ENCODE measurements at regions not wholly inside any gene's neighbourhood (a gene's known extent, or its start where the extent isn't known, plus 50 kb on each side); places are given as distances from the start of the nearest gene placed in this dataset.
"Not testable (repeated sequence)": the region's sequence is repeated elsewhere in the genome, so short reads cannot be mapped to it uniquely, and the experiment has no call there.

- peak; percentile 52 for DNase-seq
- no peaks in the 10 kb centered on the region for H3K36me3 ChIP-seq (ENCODE audit: control insufficient read depth, insufficient read depth, low read length)
Observed at GRCh38 chr7:131034166-131034881, 293.4 kb upstream of the MKLN1 start.

GRCh38 chr7:131035088-131035770 is 292.4 kb upstream of the MKLN1 start:
- Histone ChIP-seq H3K27ac (ENCODE audit: low read length) (no peak overlapping the region), H3K36me3 (ENCODE audit: control insufficient read depth, insufficient read depth, low read length) (no peaks in the 10 kb centered on the region), H3K4me3 (ENCODE audit: low read length) (no peak overlapping the region), H3K27me3 (ENCODE audit: control insufficient read depth, insufficient read depth, low read length) (no peaks in the 10 kb centered on the region), H3K9me3 (replicated peaks; ENCODE audit: control insufficient read depth, low read depth, low read length) (no peaks in the 10 kb centered on the region), H3K4me1 (ENCODE audit: control insufficient read depth, insufficient read depth, low read length) (no peaks in the 10 kb centered on the region)
- WGBS (ENCODE audit: insufficient coverage) = 65% methylated on average over 3 of the region's 8 CpGs
- DNase-seq = no peak

More at GRCh38 chr7:131034166-131034881, 293.4 kb upstream of the MKLN1 start:
- WGBS (ENCODE audit: insufficient coverage) = 60% methylated on average over 1 of the region's 9 CpGs
- no peak overlapping the region for H3K27ac ChIP-seq (ENCODE audit: low read length)
- H3K4me1 ChIP-seq (ENCODE audit: control insufficient read depth, insufficient read depth, low read length) = no peaks in the 10 kb centered on the region
- H3K4me3 ChIP-seq (ENCODE audit: low read length) = no peak overlapping the region
- no peaks in the 10 kb centered on the region for H3K9me3 ChIP-seq (replicated peaks; ENCODE audit: control insufficient read depth, low read depth, low read length)
- H3K27me3 ChIP-seq (ENCODE audit: control insufficient read depth, insufficient read depth, low read length) = no peaks in the 10 kb centered on the region

- no peaks in the 10 kb centered on the region for H3K4me1 ChIP-seq (ENCODE audit: control insufficient read depth, insufficient read depth, low read length)
- no peak for DNase-seq
- H3K36me3 ChIP-seq (ENCODE audit: control insufficient read depth, insufficient read depth, low read length) = no peaks in the 10 kb centered on the region
- no peaks in the 10 kb centered on the region for H3K27me3 ChIP-seq (ENCODE audit: control insufficient read depth, insufficient read depth, low read length)
- no peak overlapping the region for H3K27ac ChIP-seq (ENCODE audit: low read length)
- H3K4me3 ChIP-seq (ENCODE audit: low read length) = no peak overlapping the region
- no peaks in the 10 kb centered on the region for H3K9me3 ChIP-seq (replicated peaks; ENCODE audit: control insufficient read depth, low read depth, low read length)
- 80% methylated on average over 3 of the region's 3 CpGs for WGBS (ENCODE audit: insufficient coverage)
Observed at GRCh38 chr7:131038153-131038552, 289.5 kb upstream of the MKLN1 start.

GRCh38 chr7:131039355-131039762 is 288.3 kb upstream of the MKLN1 start:
- H3K4me1 ChIP-seq (ENCODE audit: control insufficient read depth, insufficient read depth, low read length) = no peaks in the 10 kb centered on the region

GRCh38 chr7:131039836-131040235 is 287.8 kb upstream of the MKLN1 start:
- Histone ChIP-seq H3K27me3 (ENCODE audit: control insufficient read depth, insufficient read depth, low read length) (no peaks in the 10 kb centered on the region), H3K9me3 (replicated peaks; ENCODE audit: control insufficient read depth, low read depth, low read length) (no peaks in the 10 kb centered on the region), H3K4me1 (ENCODE audit: control insufficient read depth, insufficient read depth, low read length) (no peaks in the 10 kb centered on the region), H3K4me3 (ENCODE audit: low read length) (no peak overlapping the region), H3K27ac (ENCODE audit: low read length) (no peak overlapping the region), H3K36me3 (ENCODE audit: control insufficient read depth, insufficient read depth, low read length) (no peaks in the 10 kb centered on the region)
- WGBS (ENCODE audit: insufficient coverage) = no CpG with 5 or more reads among the region's 3 CpGs
- DNase-seq = no peak

More at GRCh38 chr7:131039355-131039762, 288.3 kb upstream of the MKLN1 start:
- Histone ChIP-seq H3K9me3 (replicated peaks; ENCODE audit: control insufficient read depth, low read depth, low read length) (no peaks in the 10 kb centered on the region), H3K4me3 (ENCODE audit: low read length) (no peak overlapping the region), H3K27ac (ENCODE audit: low read length) (no peak overlapping the region), H3K36me3 (ENCODE audit: control insufficient read depth, insufficient read depth, low read length) (no peaks in the 10 kb centered on the region), H3K27me3 (ENCODE audit: control insufficient read depth, insufficient read depth, low read length) (no peaks in the 10 kb centered on the region)
- WGBS (ENCODE audit: insufficient coverage) = 60% methylated on average over 1 of the region's 2 CpGs
- DNase-seq = no peak

GRCh38 chr7:131040467-131040932 is 287.2 kb upstream of the MKLN1 start:
- DNase-seq = peak; percentile 73
- H3K4me3 ChIP-seq (ENCODE audit: low read length) = no peak overlapping the region
- no peak overlapping the region for H3K27ac ChIP-seq (ENCODE audit: low read length)
- H3K27me3 ChIP-seq (ENCODE audit: control insufficient read depth, insufficient read depth, low read length) = no peaks in the 10 kb centered on the region
- WGBS (ENCODE audit: insufficient coverage) = 0% methylated on average over 5 of the region's 6 CpGs
- no peaks in the 10 kb centered on the region for H3K36me3 ChIP-seq (ENCODE audit: control insufficient read depth, insufficient read depth, low read length)
- no peaks in the 10 kb centered on the region for H3K4me1 ChIP-seq (ENCODE audit: control insufficient read depth, insufficient read depth, low read length)
- no peaks in the 10 kb centered on the region for H3K9me3 ChIP-seq (replicated peaks; ENCODE audit: control insufficient read depth, low read depth, low read length)

- WGBS (ENCODE audit: insufficient coverage) = 79% methylated on average over 3 of the region's 17 CpGs
- not testable (repeated sequence) for H3K27ac ChIP-seq (ENCODE audit: low read length); H3K36me3 ChIP-seq (ENCODE audit: control insufficient read depth, insufficient read depth, low read length); H3K9me3 ChIP-seq (replicated peaks; ENCODE audit: control insufficient read depth, low read depth, low read length); H3K4me3 ChIP-seq (ENCODE audit: low read length); H3K27me3 ChIP-seq (ENCODE audit: control insufficient read depth, insufficient read depth, low read length); H3K4me1 ChIP-seq (ENCODE audit: control insufficient read depth, insufficient read depth, low read length); DNase-seq
Observed at GRCh38 chr7:131041012-131041695, 286.5 kb upstream of the MKLN1 start.

GRCh38 chr7:131042269-131043160 is 285.2 kb upstream of the MKLN1 start:
- H3K27ac ChIP-seq (ENCODE audit: low read length) = no peak overlapping the region
- H3K9me3 ChIP-seq (replicated peaks; ENCODE audit: control insufficient read depth, low read depth, low read length) = no peaks in the 10 kb centered on the region
- no peaks in the 10 kb centered on the region for H3K4me1 ChIP-seq (ENCODE audit: control insufficient read depth, insufficient read depth, low read length)
- WGBS (ENCODE audit: insufficient coverage) = 56% methylated on average over 4 of the region's 7 CpGs
- no peaks in the 10 kb centered on the region for H3K36me3 ChIP-seq (ENCODE audit: control insufficient read depth, insufficient read depth, low read length)
- no peak overlapping the region for H3K4me3 ChIP-seq (ENCODE audit: low read length)
- no peaks in the 10 kb centered on the region for H3K27me3 ChIP-seq (ENCODE audit: control insufficient read depth, insufficient read depth, low read length)
- DNase-seq = no peak

GRCh38 chr7:131045526-131045925 is 282.1 kb upstream of the MKLN1 start:
- no peaks in the 10 kb centered on the region for H3K4me1 ChIP-seq (ENCODE audit: control insufficient read depth, insufficient read depth, low read length)
- H3K27me3 ChIP-seq (ENCODE audit: control insufficient read depth, insufficient read depth, low read length) = no peaks in the 10 kb centered on the region
- H3K9me3 ChIP-seq (replicated peaks; ENCODE audit: control insufficient read depth, low read depth, low read length) = no peaks in the 10 kb centered on the region
- no peak overlapping the region for H3K27ac ChIP-seq (ENCODE audit: low read length)
- DNase-seq = no peak
- WGBS (ENCODE audit: insufficient coverage) = no CpG with 5 or more reads among the region's 1 CpG
- no peak overlapping the region for H3K4me3 ChIP-seq (ENCODE audit: low read length)
- H3K36me3 ChIP-seq (ENCODE audit: control insufficient read depth, insufficient read depth, low read length) = no peaks in the 10 kb centered on the region
